ENCODE measurements at regions not wholly inside any gene's neighbourhood (a gene's known extent, or its start where the extent isn't known, plus 50 kb on each side); places are given as distances from the start of the nearest gene placed in this dataset.

GRCh38 chr14:96730386-96730785 is 66.8 kb upstream of the VRK1 start:
- no peak overlapping the region for H3K4me2 ChIP-seq (ENCODE audit: low read length)
- H4K20me1 ChIP-seq (ENCODE audit: control insufficient read depth, insufficient read depth, low read depth, low read length) = no peaks in the 10 kb centered on the region
- 0 out of 2 replicates have a peak, but pooled peaks cover 3% of the 10 kb centered on the region for H3K27me3 ChIP-seq (ENCODE audit: control insufficient read depth, low read length)
- H3F3A ChIP-seq (ENCODE audit: control insufficient read depth, insufficient read depth) = no peaks in the 10 kb centered on the region
- no peak for TF ChIP-seq CTCF (IDR thresholded peaks at IDR 0.05; ENCODE audit: low read depth, low read length, poor library complexity, severe bottlenecking)
- no peak for TF ChIP-seq EZH2phosphoT487 (IDR thresholded peaks at IDR 0.05; ENCODE audit: borderline replicate concordance, low read length)
- no peaks in the 10 kb centered on the region for H3K9me2 ChIP-seq (replicated peaks; ENCODE audit: control insufficient read depth, low read length)
- H3K9me3 ChIP-seq (ENCODE audit: control insufficient read depth, insufficient read depth, low read length) = no peaks in the 10 kb centered on the region
- H3K4me1 ChIP-seq (ENCODE audit: control insufficient read depth, low read length) = peaks cover 13% of the 10 kb centered on the region
- no peaks in the 10 kb centered on the region for H3K79me2 ChIP-seq (ENCODE audit: control insufficient read depth, low read length)
- H3K27ac ChIP-seq (ENCODE audit: low read depth, low read length) = no peak overlapping the region
- no peaks in the 10 kb centered on the region for H3K36me3 ChIP-seq (ENCODE audit: control insufficient read depth, low read length)
- H3K4me3 ChIP-seq (ENCODE audit: low read length) = no peak overlapping the region

- Histone ChIP-seq H3K27me3 (ENCODE audit: control insufficient read depth, low read length) (peaks cover 16% of the 10 kb centered on the region), H3K27ac (ENCODE audit: low read depth, low read length) (no peak overlapping the region), H3K4me1 (ENCODE audit: control insufficient read depth, low read length) (no peaks in the 10 kb centered on the region), H3F3A (ENCODE audit: control insufficient read depth, insufficient read depth) (no peaks in the 10 kb centered on the region), H3K36me3 (ENCODE audit: control insufficient read depth, low read length) (no peaks in the 10 kb centered on the region), H3K4me3 (ENCODE audit: low read length) (no peak overlapping the region), H3K4me2 (ENCODE audit: low read length) (no peak overlapping the region), H3K79me2 (ENCODE audit: control insufficient read depth, low read length) (no peaks in the 10 kb centered on the region), H3K9me2 (replicated peaks; ENCODE audit: control insufficient read depth, low read length) (no peaks in the 10 kb centered on the region), H4K20me1 (ENCODE audit: control insufficient read depth, insufficient read depth, low read depth, low read length) (no peaks in the 10 kb centered on the region), H3K9me3 (ENCODE audit: control insufficient read depth, insufficient read depth, low read length) (no peaks in the 10 kb centered on the region)
- TF ChIP-seq CTCF (IDR thresholded peaks at IDR 0.05; ENCODE audit: low read depth, low read length, poor library complexity, severe bottlenecking) (no peak), EZH2phosphoT487 (IDR thresholded peaks at IDR 0.05; ENCODE audit: borderline replicate concordance, low read length) (no peak)
Observed at GRCh38 chr14:96734076-96734622, 63.0 kb upstream of the VRK1 start.

- H3K36me3 ChIP-seq (ENCODE audit: control insufficient read depth, low read length) = no peaks in the 10 kb centered on the region
- peaks cover 27% of the 10 kb centered on the region for H3K27me3 ChIP-seq (ENCODE audit: control insufficient read depth, low read length)
- H4K20me1 ChIP-seq (ENCODE audit: control insufficient read depth, insufficient read depth, low read depth, low read length) = no peaks in the 10 kb centered on the region
- H3F3A ChIP-seq (ENCODE audit: control insufficient read depth, insufficient read depth) = no peaks in the 10 kb centered on the region
- no peaks in the 10 kb centered on the region for H3K4me1 ChIP-seq (ENCODE audit: control insufficient read depth, low read length)
- H3K27ac ChIP-seq (ENCODE audit: low read depth, low read length) = no peak overlapping the region
- TF ChIP-seq EZH2phosphoT487 (IDR thresholded peaks at IDR 0.05; ENCODE audit: borderline replicate concordance, low read length) (no peak), CTCF (IDR thresholded peaks at IDR 0.05; ENCODE audit: low read depth, low read length, poor library complexity, severe bottlenecking) (no peak)
- H3K79me2 ChIP-seq (ENCODE audit: control insufficient read depth, low read length) = no peaks in the 10 kb centered on the region
- no peaks in the 10 kb centered on the region for H3K9me3 ChIP-seq (ENCODE audit: control insufficient read depth, insufficient read depth, low read length)
- no peak overlapping the region for H3K4me2 ChIP-seq (ENCODE audit: low read length)
- H3K9me2 ChIP-seq (replicated peaks; ENCODE audit: control insufficient read depth, low read length) = no peaks in the 10 kb centered on the region
- no peak overlapping the region for H3K4me3 ChIP-seq (ENCODE audit: low read length)
Observed at GRCh38 chr14:96735526-96735925, 61.7 kb upstream of the VRK1 start.
